OCI-LY3 (cell line): ENCODE measurements at regions not wholly inside any gene's neighbourhood (a gene's known extent, or its start where the extent isn't known, plus 50 kb on each side); places are given as distances from the start of the nearest gene placed in this dataset.

ENCODE experiments used
- CTCF ChIP-seq: fragments of 200-600, 300-600 bp; sonication (generic); IDR thresholded peaks from 2 replicates; pipeline ENCODE4 v1.5.1; 2014; ENCODE audit warnings: antibody characterized with exemption, low read length, low read depth
- EZH2phosphoT487 ChIP-seq: fragments of 200-600 bp; shearing (Covaris generic); IDR thresholded peaks from 2 replicates; pipeline ENCODE4 v1.6.1; 2018; ENCODE audit warnings: antibody characterized with exemption, mixed run types, low read depth

- TF ChIP-seq CTCF (no peak), EZH2phosphoT487 (no peak)
Observed at GRCh38 chr5:72572236-72572765, 65.1 kb upstream of the ZNF366 start.
